ENCODE measurements at regions not wholly inside any gene's neighbourhood (a gene's known extent, or its start where the extent isn't known, plus 50 kb on each side); places are given as distances from the start of the nearest gene placed in this dataset.
"Not testable (repeated sequence)": the region's sequence is repeated elsewhere in the genome, so short reads cannot be mapped to it uniquely, and the experiment has no call there.

DNA sequence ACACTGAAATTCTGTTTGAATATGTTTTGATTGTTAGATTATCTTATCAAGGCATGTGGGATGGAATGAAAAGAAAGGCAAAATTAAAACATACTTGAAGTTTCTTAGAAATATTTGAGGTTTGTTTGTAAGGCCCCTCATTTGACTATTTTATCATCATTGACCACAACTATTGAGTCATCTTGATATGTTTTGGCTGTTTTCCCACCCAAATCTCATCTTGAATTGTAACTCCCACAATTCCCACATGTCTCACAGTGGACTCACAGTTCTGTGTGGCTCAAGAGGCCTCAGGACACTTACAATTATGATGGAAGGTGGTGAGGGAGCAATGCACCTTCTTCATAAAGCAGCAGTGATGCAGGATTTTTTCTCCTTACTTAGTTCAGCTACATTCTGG lies 917.1 kb downstream of the PLOD2 start:
- Mint-ChIP-seq H3K4me3 (no peak overlapping the region), H3K27me3 (no peaks in the 10 kb centered on the region), H3K36me3 (no peaks in the 10 kb centered on the region), H3K27ac (no peak overlapping the region), H3K4me1 (ENCODE audit: low read depth) (no peaks in the 10 kb centered on the region), H3K9me3 (peaks cover 21% of the 10 kb centered on the region)
- POLR2A ChIA-PET = no interaction called here
- no peak for DNase-seq
- CTCF ChIA-PET = no interaction called here
- intact Hi-C loops (cut with micrococcal nuclease) = no loop called here

- POLR2A ChIA-PET = no interaction called here
- H3K36me3 Mint-ChIP-seq = no peaks in the 10 kb centered on the region
- H3K27ac Mint-ChIP-seq = no peak overlapping the region
- peaks cover 26% of the 10 kb centered on the region for H3K9me3 Mint-ChIP-seq
- no peaks in the 10 kb centered on the region for H3K4me1 Mint-ChIP-seq (ENCODE audit: low read depth)
- intact Hi-C loops (cut with micrococcal nuclease) = no loop called here
- DNase-seq = no peak
- H3K4me3 Mint-ChIP-seq = no peak overlapping the region
- no peaks in the 10 kb centered on the region for H3K27me3 Mint-ChIP-seq
- CTCF ChIA-PET = no interaction called here
Measured at GRCh38 chr3:145244327-145244726, 916.7 kb downstream of the PLOD2 start.

DNA sequence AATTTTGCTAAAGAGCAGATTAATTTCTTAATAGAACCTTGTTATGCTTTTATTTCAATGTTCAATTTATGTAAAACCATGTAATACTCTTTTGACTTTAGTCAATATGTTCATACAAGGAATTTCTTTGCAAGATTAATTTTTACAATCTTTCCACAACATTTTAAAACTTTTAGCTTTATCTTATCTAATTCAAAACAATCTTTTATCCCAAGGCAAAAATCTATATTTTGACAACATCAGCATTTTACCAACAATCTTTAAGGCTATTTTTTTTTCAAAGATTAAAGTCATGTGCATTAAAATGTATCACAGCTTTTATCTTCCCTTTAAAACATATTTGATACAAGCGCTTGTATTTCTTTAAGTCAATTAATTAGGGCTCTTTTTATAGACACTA lies 914.7 kb downstream of the PLOD2 start:
- intact Hi-C loops (cut with micrococcal nuclease) = no loop called here
- ChIA-PET CTCF (no interaction called here), POLR2A (no interaction called here)
- no peaks in the 10 kb centered on the region for H3K27me3 Mint-ChIP-seq
- no peak overlapping the region for H3K4me3 Mint-ChIP-seq
- H3K27ac Mint-ChIP-seq = no peak overlapping the region
- peaks cover 39% of the 10 kb centered on the region for H3K9me3 Mint-ChIP-seq
- no peaks in the 10 kb centered on the region for H3K36me3 Mint-ChIP-seq
- H3K4me1 Mint-ChIP-seq (ENCODE audit: low read depth) = no peaks in the 10 kb centered on the region
- DNase-seq = no peak

DNA sequence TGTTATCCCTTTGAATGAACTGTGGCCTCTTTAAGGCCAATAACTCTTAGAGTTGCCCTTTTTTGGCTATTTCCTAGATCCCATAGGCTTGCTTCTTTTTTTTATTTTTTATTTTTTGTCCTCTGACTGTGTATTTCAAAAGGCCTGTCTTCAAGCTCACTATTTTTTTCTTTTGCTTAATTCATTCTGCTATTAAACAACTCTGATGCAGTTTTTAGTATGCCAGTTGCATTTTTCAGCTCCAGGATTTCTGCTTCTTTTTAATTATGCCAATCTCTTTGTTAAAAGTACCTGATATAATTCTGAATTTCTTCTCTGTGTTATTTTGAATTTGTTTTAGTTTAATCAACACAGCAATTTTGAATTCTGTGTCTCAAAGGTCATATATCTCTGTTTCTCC lies 912.1 kb downstream of the PLOD2 start:
- H3K36me3 Mint-ChIP-seq = no peaks in the 10 kb centered on the region
- POLR2A ChIA-PET = no interaction called here
- H3K9me3 Mint-ChIP-seq = peaks cover 41% of the 10 kb centered on the region
- intact Hi-C loops (cut with micrococcal nuclease) = no loop called here
- CTCF ChIA-PET = no interaction called here
- H3K4me3 Mint-ChIP-seq = no peak overlapping the region
- no peaks in the 10 kb centered on the region for H3K27me3 Mint-ChIP-seq
- H3K4me1 Mint-ChIP-seq (ENCODE audit: low read depth) = no peaks in the 10 kb centered on the region
- H3K27ac Mint-ChIP-seq = no peak overlapping the region
- no peak for DNase-seq

GRCh38 chr3:145251311-145251710 lies 909.7 kb downstream of the PLOD2 start:
- CTCF ChIA-PET = no interaction called here
- Mint-ChIP-seq H3K4me3 (no peak overlapping the region), H3K9me3 (peaks cover 35% of the 10 kb centered on the region), H3K27me3 (no peaks in the 10 kb centered on the region), H3K27ac (no peak overlapping the region), H3K4me1 (ENCODE audit: low read depth) (no peaks in the 10 kb centered on the region), H3K36me3 (no peaks in the 10 kb centered on the region)
- POLR2A ChIA-PET = no interaction called here
- DNase-seq = no peak
- intact Hi-C loops (cut with micrococcal nuclease) = no loop called here

- POLR2A ChIA-PET; H3K27ac Mint-ChIP-seq; DNase-seq; H3K36me3 Mint-ChIP-seq; H3K27me3 Mint-ChIP-seq; CTCF ChIA-PET; H3K9me3 Mint-ChIP-seq; intact Hi-C loops (cut with micrococcal nuclease); H3K4me3 Mint-ChIP-seq; H3K4me1 Mint-ChIP-seq (ENCODE audit: low read depth): not testable (repeated sequence)
Measured at GRCh38 chr3:145257967-145258366, 903.0 kb downstream of the PLOD2 start.

- H3K27ac Mint-ChIP-seq = no peak overlapping the region
- no peaks in the 10 kb centered on the region for H3K4me1 Mint-ChIP-seq (ENCODE audit: low read depth)
- POLR2A ChIA-PET = no interaction called here
- H3K4me3 Mint-ChIP-seq = no peak overlapping the region
- CTCF ChIA-PET = no interaction called here
- intact Hi-C loops (cut with micrococcal nuclease) = no loop called here
- H3K36me3 Mint-ChIP-seq = no peaks in the 10 kb centered on the region
- H3K27me3 Mint-ChIP-seq = no peaks in the 10 kb centered on the region
- DNase-seq = no peak
- peaks cover 2% of the 10 kb centered on the region for H3K9me3 Mint-ChIP-seq
Measured at GRCh38 chr3:145259166-145259880, 901.7 kb downstream of the PLOD2 start.

GRCh38 chr3:145263458-145263857 lies 897.5 kb downstream of the PLOD2 start:
- H3K9me3 Mint-ChIP-seq; CTCF ChIA-PET; POLR2A ChIA-PET; H3K4me1 Mint-ChIP-seq (ENCODE audit: low read depth); DNase-seq; H3K27ac Mint-ChIP-seq; intact Hi-C loops (cut with micrococcal nuclease); H3K36me3 Mint-ChIP-seq; H3K4me3 Mint-ChIP-seq; H3K27me3 Mint-ChIP-seq: not testable (repeated sequence)

DNA sequence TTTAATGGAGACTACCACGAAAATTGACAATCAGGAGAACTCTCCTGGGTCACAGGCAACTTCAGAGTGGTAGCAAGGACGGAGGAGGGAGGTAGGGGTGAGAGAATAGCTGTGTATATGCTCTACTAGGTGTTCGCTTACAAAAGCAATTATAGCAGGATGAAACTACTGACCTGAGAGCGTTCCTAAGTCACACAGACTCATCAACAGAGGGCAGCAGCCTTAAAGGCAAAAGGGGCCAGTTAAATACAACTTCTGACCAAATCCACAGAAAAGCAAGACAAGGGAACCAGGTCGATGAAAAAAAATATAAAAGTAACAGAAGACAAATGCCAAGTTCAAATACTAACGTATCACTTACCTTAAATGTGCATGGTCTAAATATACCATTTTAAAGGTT lies 894.6 kb downstream of the PLOD2 start:
- Mint-ChIP-seq H3K4me3 (no peak overlapping the region), H3K27me3 (no peaks in the 10 kb centered on the region), H3K9me3 (peaks cover 7% of the 10 kb centered on the region), H3K27ac (no peak overlapping the region), H3K36me3 (no peaks in the 10 kb centered on the region), H3K4me1 (ENCODE audit: low read depth) (no peaks in the 10 kb centered on the region)
- intact Hi-C loops (cut with micrococcal nuclease) = no loop called here
- ChIA-PET POLR2A (no interaction called here), CTCF (no interaction called here)
- DNase-seq = no peak

DNA sequence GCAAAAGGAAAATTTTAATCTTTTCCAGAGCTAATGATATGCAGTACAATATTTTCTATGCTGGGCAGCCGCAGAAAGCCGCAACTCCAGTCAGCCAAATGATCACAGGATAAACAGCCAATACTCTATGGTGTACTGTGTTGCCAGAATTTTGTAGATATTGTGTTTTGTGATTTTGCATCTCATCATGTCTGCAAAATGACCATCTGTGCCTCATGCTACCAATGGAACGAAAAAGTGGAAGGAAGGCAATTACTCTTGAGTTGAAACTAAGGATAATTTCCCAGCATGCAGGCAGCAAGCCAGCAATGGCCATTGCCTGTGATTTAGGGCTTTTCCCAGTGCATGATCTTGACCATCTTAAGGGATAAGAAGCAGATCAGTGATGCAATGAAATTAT lies 891.9 kb downstream of the PLOD2 start:
- H3K4me3 Mint-ChIP-seq = no peak overlapping the region
- CTCF ChIA-PET = no interaction called here

DNA sequence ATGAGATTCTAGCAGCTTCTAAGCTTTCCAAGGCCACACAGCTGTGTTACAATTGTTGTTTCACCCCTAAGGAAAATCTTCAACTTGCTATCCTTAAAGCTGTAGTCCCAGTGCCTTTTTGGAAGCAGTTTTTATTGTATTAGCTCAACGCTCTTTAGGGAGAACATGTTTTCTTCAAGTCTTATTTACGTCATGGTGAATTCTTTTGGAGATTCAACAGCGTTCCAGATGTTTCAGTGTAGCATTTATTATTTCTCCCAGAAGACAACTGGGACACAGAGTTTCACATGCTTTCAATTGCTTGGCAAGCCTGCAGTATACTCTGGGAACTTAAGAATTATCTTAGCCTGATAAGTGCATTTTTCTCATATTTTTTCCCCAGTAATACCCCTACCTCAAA lies 888.3 kb downstream of the PLOD2 start:
- DNase-seq = no peak
- Mint-ChIP-seq H3K27me3 (no peaks in the 10 kb centered on the region), H3K4me3 (no peak overlapping the region), H3K36me3 (no peaks in the 10 kb centered on the region), H3K9me3 (peaks cover 15% of the 10 kb centered on the region), H3K4me1 (ENCODE audit: low read depth) (no peaks in the 10 kb centered on the region), H3K27ac (no peak overlapping the region)
- intact Hi-C loops (cut with micrococcal nuclease) = no loop called here
- ChIA-PET POLR2A (no interaction called here), CTCF (no interaction called here)

More for the DNA sequence above, 891.9 kb downstream of the PLOD2 start:
- H3K27me3 Mint-ChIP-seq = no peaks in the 10 kb centered on the region
- intact Hi-C loops (cut with micrococcal nuclease) = no loop called here
- no peak for DNase-seq
- H3K27ac Mint-ChIP-seq = no peak overlapping the region
- POLR2A ChIA-PET = no interaction called here
- H3K36me3 Mint-ChIP-seq = no peaks in the 10 kb centered on the region
- H3K4me1 Mint-ChIP-seq (ENCODE audit: low read depth) = no peaks in the 10 kb centered on the region
- H3K9me3 Mint-ChIP-seq = peaks cover 8% of the 10 kb centered on the region

DNA sequence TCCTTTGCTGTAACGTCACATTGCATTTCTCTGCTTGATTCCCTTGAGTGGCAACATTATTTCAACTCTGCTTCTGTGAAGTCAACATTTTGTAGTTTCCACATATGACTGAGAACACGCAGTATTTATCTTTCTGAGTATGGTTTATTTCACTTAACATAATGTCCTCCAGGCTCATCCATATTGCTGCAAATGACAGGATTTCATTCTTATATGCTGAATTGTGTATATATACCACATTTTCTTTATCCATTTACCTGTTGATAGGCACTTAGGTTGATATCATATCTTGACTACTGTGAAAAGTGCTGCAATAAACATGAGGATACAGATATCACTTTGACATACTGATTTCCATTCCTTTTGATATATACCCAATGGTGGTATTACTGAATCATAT lies 878.5 kb downstream of the PLOD2 start:
- ChIA-PET CTCF (no interaction called here), POLR2A (no interaction called here)
- H3K9me3 Mint-ChIP-seq = peaks cover 11% of the 10 kb centered on the region

DNA sequence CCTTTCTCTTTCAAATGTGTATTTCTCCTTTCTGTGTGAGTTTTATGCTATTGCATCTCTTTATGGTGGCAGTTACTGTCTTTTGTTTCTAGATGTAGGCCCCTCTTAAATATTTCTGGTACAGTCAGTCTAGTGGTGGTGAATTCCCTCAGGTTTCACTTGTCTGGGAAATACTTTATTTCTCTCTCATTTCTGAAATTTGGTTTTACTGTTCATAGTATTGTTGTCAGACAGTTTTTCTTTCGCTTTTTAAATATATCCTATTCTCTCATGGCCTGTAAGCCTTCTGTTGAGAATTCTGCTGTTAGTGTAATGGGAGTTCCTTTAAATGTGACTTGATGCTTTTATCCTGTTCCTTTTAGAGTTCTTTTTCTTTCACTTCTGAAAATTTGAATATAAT lies 874.0 kb downstream of the PLOD2 start:
- no peak for DNase-seq
- ChIA-PET CTCF (no interaction called here), POLR2A (no interaction called here)
- H3K4me1 Mint-ChIP-seq (ENCODE audit: low read depth) = no peaks in the 10 kb centered on the region
- peaks cover 7% of the 10 kb centered on the region for H3K9me3 Mint-ChIP-seq
- H3K4me3 Mint-ChIP-seq = no peak overlapping the region
- intact Hi-C loops (cut with micrococcal nuclease) = no loop called here
- H3K27ac Mint-ChIP-seq = no peak overlapping the region
- no peaks in the 10 kb centered on the region for H3K27me3 Mint-ChIP-seq
- no peaks in the 10 kb centered on the region for H3K36me3 Mint-ChIP-seq

More for the DNA sequence above, 878.5 kb downstream of the PLOD2 start:
- no peak for DNase-seq
- Mint-ChIP-seq H3K36me3 (no peaks in the 10 kb centered on the region), H3K27ac (no peak overlapping the region), H3K4me1 (ENCODE audit: low read depth) (no peaks in the 10 kb centered on the region), H3K4me3 (no peak overlapping the region), H3K27me3 (no peaks in the 10 kb centered on the region)
- intact Hi-C loops (cut with micrococcal nuclease) = no loop called here

DNA sequence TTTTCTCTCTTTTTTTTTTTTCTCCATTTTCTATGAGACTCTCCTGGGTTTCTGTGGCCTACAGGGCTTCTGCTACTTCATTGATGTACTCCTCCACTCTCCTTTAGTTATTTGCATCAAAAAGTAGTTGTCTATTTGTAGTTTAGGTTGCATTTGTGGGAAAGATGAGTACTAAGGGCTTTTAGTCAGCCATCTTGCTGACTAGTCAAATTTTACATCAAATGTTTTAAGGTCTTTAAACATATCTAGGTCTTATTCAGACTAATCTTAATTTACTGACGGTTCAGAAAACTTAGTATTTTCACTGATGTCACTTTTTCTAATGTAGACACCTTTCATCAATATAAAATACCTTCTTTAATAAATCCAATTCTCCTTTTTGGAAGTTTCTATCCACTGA lies 871.0 kb downstream of the PLOD2 start:
- H3K27ac Mint-ChIP-seq = no peak overlapping the region
- ChIA-PET POLR2A (no interaction called here), CTCF (no interaction called here)
- H3K4me3 Mint-ChIP-seq = no peak overlapping the region
- no peaks in the 10 kb centered on the region for H3K4me1 Mint-ChIP-seq (ENCODE audit: low read depth)
- intact Hi-C loops (cut with micrococcal nuclease) = no loop called here
- peaks cover 10% of the 10 kb centered on the region for H3K9me3 Mint-ChIP-seq
- no peaks in the 10 kb centered on the region for H3K36me3 Mint-ChIP-seq
- no peaks in the 10 kb centered on the region for H3K27me3 Mint-ChIP-seq
- no peak for DNase-seq

All from activated CD4-positive, alpha-beta memory T cell treated with anti-CD3 and anti-CD28 coated beads for 36 hours (primary cell).